Liver (tissue), 2 donors: ENCODE measurements at regions not wholly inside any gene's neighbourhood (a gene's known extent, or its start where the extent isn't known, plus 50 kb on each side); places are given as distances from the start of the nearest gene placed in this dataset.

Experiments used
- JUND ChIP-seq, 2 donors: IDR thresholded peaks; 2 replicates each; pipeline ENCODE4 v1.6.1; 2016; ENCODE audit warnings: antibody characterized with exemption in 2 of 2
- YY1 ChIP-seq: IDR thresholded peaks from 2 replicates; pipeline ENCODE4 v1.6.1; 2016; ENCODE audit warnings: antibody characterized with exemption, mild to moderate bottlenecking
- donor health status: healthy.

- no peak for TF ChIP-seq YY1
- TF ChIP-seq JUND (IDR thresholded peaks at IDR 0.05) = no peak
Measured at GRCh38 chr6:86723151-86723550, 214.2 kb upstream of the HTR1E start.
